GM19328 (cell line): ENCODE measurements at regions not wholly inside any gene's neighbourhood (a gene's known extent, or its start where the extent isn't known, plus 50 kb on each side); places are given as distances from the start of the nearest gene placed in this dataset.
"Not testable (repeated sequence)": the region's sequence is repeated elsewhere in the genome, so short reads cannot be mapped to it uniquely, and the experiment has no call there.

Source experiments
- ATAC-seq: cut with Tn5 transposase; IDR thresholded peaks from one replicate; pipeline ENCODE4 v1.9.1; 2021; ENCODE audit warnings: mild to moderate bottlenecking, moderate library complexity; ENCODE audit not compliant: unreplicated experiment

DNA sequence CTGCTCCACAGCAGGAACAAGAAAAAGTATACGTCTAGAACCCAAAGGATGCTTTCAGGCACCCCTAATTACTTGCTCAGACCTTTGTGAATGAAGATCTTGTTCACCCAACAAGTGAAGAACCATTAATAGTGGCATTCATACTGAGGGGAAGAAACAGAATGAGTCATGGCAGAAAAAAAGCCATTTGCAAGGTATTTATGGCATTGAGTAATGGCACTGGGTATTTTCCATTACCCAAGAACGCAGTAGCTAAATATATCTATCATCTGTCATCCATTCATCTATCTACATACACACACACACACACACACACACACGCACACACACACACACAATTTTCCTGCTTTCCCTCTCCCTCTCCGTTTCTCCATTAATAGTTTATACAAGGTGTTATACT, 56.4 kb upstream of the XIRP2 start:
- no peak for ATAC-seq

DNA sequence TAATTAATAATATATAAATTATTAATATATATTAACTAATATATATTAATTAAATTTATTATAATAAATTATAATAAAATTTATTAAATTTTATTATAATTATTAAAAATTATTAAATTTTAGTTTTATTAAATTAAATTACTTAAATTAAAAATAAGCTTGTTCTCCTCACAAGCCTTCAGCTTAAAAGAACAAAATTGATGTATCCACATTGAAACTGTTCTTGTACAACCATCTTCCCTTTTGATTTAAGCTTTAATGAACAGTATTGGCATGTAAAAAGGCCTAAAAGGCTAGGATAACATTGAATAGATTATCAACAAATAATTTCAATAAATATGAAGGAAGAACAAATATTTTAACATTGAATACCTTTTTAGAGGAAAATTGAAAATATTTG, 62.4 kb upstream of the XIRP2 start:
- ATAC-seq, result no peak

DNA sequence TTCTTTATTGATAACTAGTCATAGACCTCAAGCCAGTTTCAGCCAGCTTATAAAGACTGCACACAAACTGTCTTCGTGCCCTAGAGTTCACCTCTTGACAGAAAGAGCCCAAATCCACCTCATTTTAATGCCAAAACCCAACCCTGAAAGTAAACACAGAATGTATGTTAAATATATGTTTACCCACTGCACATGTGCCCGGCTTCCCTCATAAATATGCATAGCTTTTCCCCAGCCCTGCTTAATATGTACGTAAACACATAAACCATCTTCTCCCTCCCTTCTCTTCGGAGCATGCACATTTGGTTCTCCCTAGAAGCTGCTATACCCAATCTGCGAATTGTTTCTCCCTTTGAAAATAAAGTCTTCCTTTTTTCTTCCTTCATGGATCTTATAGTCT, 73.9 kb upstream of the XIRP2 start:
- no peak for ATAC-seq

DNA sequence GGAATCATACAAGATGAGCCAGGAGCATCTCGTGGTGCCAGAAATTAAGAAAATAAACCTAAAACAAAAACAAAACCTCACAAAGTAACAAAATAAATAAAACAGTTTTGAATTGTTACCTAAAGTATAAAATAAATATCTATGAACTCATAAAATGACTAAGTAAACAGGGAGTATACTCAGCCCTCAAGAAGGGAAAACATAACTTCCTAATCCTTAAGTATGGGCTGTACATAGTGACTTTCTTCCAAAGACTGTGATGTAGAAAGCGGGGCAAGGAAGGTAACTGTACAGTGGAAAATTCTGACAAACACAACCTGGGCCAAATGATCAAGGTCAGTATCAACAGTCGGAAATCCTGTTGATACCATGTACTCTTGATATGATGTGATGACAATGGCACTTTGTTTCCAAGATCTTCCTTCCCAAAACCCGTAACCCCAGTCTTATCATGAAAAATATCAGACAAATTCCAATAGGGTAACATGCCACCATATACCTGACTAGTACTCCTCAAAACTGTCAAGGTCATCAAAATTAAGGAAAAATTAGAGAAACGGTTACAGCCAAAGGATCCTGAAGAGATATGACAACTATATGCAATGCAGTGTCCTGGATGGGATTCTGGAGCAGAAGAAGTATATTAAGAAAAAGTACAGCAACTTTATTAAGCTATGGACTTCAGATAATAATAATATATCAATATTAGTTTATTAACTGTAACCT, 76.0 kb upstream of the XIRP2 start:
- ATAC-seq, result no peak

DNA sequence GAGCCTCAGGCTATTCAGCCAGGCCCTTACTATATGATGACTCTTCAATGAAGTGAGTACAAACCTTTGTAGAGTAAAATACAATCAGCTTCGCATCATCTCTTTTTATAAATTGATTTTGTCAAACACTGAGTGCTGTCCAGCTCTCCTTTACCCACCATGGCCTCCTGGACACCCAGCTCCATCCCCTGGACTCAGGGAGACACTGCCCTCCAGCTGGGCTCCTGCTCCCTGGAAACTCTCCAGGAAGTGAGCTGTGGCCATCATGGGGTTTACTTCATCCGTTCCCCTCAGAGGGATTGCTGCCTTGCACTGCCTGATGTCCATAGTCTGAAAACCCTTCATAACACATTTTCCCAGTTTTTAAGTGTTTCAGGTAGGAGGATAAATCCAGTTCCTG, 82.5 kb upstream of the XIRP2 start:
- ATAC-seq, result no peak

DNA sequence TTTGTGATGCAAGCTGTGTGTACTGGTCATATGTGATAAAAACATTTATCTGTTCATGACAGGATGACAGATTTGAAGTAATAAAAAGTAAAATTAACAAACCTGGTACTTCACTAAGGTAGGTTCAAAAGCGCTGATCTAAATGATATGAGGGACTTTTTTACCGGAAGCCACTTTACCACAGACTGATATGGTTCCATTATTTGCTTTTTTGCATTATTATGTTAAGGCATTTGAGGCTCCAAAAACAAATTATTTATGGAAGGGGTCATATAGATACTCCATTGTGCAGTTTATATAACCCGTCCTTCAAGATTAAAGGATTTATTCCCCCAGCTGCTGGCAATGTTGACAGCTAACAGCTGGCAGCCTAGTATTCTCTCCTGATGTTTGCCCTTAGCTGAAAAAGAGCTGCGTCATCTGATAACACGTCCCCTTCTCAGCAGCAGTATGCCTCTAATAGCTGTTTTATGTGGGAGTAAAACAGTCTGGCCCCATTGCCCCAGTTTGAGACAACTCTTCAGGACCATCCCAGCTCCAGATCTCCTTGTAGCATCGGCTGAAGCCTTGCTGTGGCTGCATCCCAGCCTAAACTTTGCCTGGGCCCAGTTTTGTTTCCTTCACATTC, 84.8 kb upstream of the XIRP2 start:
- no peak for ATAC-seq

DNA sequence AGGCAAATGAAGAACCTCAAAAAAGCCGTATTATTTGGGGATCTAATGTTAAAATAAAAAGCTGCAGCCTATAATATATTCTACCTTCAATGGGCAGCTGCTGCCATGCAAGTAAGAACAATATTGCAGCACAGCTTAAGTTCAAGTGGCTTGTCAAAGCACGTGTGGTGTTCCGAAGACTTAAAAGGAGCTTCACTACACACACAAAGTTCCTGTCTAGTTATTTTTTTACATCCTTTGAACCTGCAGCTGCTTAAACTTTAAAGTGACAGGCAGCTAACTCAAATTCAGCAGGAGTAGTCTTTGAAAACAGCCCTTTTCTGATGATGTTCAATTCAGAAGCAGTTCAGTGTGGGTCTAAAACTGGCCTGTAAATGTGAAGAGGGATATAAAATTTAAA, 85.8 kb upstream of the XIRP2 start:
- no peak for ATAC-seq

DNA sequence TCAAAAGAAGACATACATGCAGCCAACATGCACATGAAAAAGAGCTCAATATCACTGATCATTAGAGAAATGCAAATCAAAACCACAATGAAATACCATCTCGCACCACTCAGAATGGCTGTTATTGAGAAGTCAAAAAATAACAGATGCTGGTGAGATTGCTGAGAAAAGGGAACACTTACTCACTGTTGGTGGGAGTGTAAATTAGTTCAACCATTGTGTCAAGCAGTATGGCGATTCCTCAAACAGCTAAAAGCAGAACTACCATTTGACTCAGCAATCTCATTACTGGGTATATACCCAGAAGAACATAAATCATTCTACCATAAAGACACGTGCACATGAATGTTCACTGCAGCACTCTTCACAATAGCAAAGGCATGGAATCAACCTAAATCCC, 95.5 kb upstream of the XIRP2 start:
- ATAC-seq, result no peak

DNA sequence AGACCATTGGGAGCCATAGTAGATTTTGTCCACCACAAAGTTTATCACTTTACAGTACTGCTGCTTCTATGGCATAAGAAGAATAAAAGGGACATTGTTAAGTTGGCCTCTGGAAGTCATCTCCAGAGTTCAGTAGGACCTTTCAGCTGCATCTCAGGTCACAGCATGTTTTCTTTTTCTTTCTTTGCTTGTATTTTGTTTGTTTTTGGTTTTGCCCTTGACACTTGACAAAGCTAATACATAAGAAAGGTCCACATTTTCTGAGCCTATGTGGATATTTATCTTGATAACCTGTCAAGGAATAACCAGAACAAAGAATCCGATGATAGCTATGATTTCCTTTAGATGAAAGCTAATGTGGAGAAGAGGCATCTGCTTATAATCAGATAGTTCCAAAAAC, 101.6 kb upstream of the XIRP2 start:
- ATAC-seq, result no peak

DNA sequence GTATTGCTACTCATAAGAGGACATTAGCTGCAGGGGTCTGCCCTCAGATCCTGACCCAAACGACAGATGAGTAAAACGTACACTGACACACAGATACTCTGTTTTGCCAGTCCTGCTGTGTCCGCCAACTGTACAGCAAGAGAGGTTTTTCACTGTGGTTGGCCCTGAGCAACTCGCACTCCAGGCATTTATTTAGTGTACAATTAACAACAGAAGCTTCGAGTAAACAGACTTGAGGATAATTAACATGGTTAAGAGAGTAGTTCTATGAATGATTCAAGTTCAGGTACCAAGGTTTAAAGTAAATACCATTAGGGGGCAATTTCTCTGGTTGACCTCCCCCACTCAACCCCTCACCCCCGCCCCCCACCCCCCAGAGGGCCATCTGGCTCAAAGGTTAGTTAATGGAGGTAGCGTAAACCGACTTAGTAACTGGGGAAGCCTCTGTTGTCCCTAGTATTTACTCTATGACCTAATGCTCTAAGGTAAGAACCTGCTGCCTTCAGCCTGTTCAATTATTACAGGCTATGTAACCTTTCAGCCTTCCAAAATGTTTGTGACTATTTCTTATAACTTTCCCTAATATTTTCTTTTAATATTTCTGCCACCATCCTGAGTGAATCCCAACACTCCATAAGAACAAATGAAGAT, 103.9 kb upstream of the XIRP2 start:
- no peak for ATAC-seq

DNA sequence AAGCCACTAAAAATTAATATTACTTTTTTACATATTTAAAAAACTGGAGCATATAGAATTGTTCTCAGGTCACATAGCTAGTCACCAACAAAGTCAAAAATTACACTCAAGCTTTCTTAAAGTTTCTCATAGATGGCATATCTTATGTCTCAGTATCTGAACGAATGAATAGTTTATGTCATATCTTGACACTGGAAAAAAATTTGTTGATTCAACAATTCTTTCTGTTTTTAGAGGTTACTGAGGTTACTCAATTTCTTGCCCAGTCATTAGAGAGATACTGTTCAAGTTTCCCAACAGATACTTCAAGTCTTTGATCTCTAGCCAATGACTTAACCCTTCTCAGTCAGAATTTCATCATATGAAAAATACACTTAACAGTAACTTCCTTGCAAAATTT, 113.1 kb upstream of the XIRP2 start:
- ATAC-seq, result no peak

DNA sequence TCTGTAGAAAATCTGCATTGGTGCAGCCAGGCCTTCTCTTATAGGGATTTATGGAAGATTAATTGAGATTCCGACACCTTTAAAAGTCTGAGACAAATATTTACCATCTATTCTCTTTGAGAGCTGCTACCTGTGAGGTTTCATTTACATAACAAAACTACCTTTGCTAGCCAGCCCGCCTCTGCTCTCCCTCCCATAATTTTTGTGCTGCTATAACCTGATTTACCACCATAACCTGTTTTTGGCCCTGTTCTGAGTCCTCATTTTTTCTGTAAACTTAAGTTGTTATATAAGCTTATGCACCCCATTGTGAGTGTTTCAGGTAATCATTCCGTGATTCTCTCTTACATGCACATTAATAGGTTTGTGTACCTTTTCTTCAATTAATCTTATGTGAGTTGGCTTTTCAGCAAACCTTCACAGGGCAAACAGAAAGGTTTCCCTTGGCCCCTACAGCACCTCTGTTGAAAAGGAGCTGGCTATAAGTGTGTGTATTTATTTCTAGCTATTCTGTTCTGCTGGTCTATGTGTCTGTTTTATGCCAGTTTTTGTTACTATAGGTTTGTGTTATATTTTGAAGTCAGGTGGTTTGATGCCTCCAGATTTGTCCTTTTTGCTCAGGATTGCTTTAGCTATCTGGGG, 114.9 kb upstream of the XIRP2 start:
- ATAC-seq, result no peak

DNA sequence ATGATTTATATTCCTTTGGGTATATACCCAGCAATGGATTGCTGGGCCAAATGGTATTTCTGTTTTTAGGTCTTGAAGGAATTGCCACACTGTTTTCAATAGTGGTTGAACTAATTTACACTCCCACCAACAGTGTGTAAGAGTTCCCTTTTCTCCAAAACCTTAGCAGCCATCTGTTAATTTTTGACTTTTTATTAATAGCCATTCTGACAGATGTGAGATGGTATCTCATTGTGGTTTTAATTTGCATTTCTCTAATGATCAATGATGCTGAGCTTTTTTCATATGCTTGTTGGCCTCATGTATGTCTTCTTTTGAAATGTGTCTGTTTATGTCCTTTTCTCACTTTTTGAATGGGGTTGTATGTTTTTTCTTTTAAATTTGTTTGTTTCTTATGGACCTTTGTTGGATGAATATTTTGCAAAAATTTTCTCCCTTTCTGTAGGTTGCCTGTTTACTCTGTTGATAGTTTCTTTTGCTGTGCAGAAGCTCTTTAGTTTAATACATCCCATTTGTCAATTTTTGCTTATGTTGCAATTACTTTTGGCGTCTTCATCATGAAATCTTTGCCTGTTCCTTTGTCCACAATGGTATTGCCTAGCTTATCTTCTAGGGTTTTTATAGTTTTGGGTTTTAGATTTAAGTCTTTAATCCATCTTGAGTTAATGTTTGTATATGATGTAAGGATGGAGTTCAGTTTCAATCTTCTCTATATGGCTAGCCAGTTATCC, 119.7 kb upstream of the XIRP2 start:
- ATAC-seq, result no peak

DNA sequence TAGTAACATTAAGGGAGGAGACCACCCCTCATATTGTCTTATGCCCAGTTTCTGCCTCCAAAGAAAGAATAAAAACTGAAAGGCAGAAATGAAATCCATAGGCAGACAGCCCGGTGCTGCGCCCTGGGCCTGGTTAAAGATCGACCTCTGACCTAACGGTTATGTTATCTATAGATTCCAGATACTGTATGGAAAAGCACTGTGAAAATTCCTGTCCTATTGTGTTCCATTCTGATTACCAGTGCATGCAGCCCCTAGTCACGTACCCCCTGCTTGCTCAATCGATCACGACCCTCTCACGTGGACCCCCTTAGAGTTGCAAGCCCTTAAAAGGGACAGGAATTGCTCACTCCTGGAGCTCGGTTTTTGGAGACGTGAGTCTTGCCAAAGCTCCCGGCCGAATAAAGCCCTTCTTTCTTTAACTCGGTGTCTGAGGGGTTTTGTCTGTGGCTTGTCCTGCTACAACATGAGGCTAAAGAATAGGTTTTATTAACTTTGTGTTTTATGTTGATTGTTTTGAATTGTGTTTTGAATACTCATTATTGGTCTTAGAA, 121.4 kb upstream of the XIRP2 start:
- ATAC-seq, result not testable (repeated sequence)

DNA sequence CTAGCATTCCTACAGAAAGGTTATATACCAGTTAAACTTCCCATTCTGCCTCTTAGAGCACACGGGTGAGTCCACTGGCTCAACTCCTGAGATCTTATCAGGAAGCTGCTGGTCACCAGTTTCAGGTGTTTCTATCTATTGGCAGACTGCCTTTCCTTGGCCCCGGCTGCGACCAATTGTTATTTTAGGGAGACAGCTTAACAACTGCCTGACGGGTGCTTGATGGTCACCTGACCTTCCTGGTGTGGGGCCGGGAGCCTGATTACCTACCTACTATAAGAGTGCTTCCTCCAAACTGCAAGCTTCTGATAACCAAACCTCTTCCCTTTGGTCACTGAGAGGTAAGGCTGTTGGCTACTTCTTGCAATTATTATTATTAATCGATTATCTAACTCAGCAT, 122.1 kb upstream of the XIRP2 start:
- ATAC-seq, result no peak

DNA sequence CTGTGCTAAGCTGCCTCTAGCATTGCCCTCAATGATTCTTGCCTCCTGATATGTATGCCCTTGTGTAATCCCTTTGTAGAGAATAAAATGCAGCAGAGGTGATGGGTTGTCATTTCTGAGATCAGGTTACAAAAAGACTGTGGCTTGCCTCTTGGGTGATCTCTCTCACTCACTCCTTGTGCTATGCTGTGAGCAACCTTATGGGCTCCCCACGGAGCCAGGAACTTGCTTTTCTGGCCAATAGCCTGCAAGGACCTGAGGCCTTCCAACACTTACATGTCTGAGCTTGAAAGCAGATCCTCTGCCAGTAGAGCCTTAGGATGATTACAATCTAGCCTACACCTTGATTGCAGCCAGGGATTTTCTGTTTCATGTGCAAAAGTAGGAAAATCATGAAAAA, 123.1 kb upstream of the XIRP2 start:
- ATAC-seq, result no peak

DNA sequence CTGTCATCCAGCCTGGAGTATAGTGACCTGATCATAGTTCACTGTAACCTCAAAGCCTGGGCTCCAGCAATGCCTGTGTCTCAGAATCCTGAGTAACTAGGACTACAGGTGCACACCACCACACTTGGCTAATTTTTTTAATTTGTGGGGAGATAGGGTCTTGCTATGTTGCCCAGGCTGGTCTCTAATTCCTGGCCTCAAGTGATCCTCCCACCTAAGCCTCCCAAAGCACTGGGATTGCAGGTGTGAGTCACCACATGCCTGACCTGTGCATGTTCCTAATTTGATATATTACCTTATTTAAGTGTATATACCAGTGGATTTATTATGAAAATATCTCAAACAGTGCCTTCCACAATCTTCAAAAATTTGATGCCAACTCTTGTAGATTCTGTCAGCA, 123.6 kb upstream of the XIRP2 start:
- ATAC-seq, result no peak

DNA sequence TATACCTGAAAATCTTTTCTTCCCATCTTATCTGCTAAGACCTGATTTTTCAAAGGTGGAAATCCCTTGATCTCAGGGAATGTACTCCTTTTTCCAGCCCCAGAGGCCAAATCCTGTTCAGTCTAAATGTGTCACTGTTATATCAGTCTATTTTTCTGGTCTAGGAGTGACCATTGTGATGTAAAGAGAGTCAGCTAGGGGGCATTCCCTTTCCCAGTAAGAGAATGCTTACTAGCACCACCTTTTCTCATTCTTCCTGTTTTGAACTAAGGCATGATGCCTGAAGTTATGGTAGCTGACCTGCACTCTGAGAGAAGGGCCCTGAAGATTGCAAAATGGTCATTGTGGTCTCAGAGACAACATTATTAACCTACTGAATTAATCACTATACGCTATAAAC, 124.1 kb upstream of the XIRP2 start:
- ATAC-seq, result no peak

DNA sequence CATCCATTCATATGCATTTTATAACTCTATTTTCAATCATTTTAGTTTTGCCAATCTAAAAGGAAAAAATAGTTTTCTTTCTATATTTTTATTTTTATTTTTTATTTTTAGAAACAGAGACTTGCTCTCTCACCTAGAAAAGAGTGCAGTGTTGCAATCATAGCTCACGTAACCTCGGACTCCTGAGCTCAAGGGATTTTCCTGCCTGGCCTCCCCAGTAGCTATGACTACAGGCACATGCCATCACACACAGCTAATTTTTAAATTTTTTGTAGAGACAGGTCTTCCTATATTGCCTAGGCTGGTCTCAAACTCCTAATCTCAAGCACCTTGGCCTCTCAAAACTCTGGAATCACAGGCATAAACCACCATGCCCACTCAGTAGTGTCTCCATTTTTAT, 125.5 kb upstream of the XIRP2 start:
- no peak for ATAC-seq

DNA sequence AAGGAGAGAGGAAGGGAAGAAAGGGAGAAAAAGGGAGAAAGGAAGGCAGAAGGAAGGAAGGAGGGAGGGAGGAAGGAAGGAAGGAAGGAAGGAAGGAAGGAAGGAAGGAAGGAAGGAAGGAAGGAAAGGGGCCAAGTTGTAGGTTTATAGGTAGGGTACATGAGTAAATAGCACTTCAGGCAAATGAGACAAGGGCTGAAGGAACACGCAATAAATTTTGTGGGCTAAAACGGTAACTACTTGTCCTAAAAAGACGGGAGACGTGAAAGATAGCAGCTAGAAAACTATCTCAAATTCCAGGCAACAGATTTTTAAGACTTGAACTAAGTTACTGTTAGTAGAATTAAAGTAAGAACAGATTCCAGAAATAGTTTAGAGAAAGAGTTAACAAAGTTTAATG, 129.3 kb upstream of the XIRP2 start:
- ATAC-seq, result no peak

DNA sequence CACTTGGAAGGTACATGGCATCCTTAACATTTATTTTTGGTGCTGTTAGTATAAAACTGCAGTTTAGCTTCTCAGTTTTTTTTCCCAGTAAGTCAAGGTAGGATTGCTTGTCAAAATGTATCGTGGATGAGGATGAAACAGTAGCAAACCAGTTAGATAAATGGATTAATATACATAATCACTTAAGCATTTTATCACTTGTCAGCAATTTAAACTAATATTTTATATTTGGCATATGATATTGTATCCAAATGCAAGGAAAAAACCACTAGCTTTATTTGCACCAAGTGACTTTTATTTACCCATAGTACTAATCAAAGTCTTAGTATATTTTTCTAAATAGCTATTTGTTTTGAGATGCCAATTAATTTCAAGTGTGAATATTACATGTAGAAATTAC, 137.7 kb upstream of the XIRP2 start:
- no peak for ATAC-seq
